HG03095 (cell line): ENCODE measurements at regions not wholly inside any gene's neighbourhood (a gene's known extent, or its start where the extent isn't known, plus 50 kb on each side); places are given as distances from the start of the nearest gene placed in this dataset.
"Not testable (repeated sequence)": the region's sequence is repeated elsewhere in the genome, so short reads cannot be mapped to it uniquely, and the experiment has no call there.

Experiments
- ATAC-seq: cut with Tn5 transposase; IDR thresholded peaks from one replicate; pipeline ENCODE4 v1.9.1; 2021; ENCODE audit warnings: moderate library complexity; ENCODE audit not compliant: unreplicated experiment

- no peak for ATAC-seq
Observed at GRCh38 chr15:66864086-66864830, 162.2 kb downstream of the SMAD6 start.

DNA sequence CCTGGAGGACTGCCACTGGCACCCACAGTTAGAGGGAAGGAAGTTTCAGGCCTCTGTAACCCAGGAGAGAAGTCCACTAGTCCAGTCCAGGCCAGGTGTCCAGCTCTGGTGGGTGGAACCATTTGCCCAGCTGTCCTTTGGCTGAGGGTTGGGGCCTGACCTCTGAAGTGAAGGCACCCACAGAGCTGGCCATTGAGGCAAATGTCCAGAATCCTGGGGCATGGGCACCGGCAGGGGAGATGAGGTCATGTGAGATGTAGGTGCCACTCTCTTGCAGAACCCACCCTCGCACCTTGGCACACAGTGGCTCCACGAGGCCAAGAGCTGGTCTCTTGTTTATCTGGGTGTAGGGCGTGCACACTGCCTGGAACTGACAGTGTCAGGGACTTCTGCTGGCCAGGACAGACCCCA, 162.8 kb downstream of the SMAD6 start:
- no peak for ATAC-seq

GRCh38 chr15:66865622-66866611, 163.9 kb downstream of the SMAD6 start:
- peak; percentile 72 for ATAC-seq

DNA sequence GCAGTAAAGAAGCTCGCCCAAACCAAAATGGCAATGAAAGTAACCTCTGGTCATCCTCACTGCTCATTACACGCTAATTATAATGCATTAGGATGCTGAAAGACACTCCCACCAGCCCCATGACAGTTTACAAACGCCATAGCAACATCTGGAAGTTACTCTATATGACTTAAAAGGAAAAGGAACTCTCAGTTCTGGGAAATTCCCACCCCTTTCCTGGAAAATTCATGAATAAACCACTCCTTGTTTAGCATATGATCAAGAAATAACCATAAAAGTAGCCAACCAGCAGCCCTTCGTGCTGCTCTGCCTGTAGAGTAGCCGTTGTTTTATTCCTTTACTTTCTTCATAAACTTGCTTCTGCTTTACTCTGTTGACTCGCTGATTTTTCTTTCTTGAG, 164.6 kb downstream of the SMAD6 start:
- no peak for ATAC-seq

GRCh38 chr15:66868918-66869317, 166.9 kb downstream of the SMAD6 start:
- no peak for ATAC-seq

GRCh38 chr15:66870880-66871388, 168.9 kb downstream of the SMAD6 start:
- ATAC-seq = no peak

DNA sequence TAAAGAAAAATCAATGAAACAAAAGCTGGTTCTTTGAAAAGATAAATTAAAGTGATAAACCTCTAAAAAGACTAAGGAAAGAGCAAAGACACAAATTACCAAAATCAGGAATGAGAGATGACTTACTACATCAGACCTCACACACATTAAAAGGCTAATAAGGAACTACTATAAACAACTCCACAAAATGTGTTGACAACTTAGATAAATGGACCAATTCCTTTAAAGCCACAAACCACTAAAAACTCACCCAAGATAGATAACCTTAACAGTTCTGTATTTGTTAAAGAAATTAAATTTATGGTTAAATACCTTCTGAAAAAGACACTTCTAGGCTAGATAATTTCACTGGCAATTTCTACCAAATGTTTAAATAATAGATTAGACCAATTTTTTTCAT, 170.4 kb downstream of the SMAD6 start:
- ATAC-seq = no peak

DNA sequence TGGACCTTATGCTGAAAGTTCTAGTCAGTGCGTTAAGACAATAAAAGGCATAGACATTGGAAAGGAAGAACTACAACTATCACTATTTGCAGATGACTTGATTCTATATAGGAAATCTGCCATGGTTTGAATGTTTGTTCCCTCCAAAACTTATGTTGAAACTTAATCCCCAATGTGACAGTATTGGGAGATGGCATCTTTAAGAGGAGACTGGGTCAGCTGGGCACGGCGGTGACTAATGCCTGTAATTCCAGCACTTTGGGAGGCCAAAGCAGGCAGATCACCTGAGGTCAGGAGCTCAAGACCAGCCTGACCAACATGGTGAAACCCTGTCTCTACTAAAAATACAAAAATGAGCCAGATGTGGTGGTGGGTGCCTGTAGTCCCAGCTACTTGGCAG, 171.3 kb downstream of the SMAD6 start:
- ATAC-seq = not testable (repeated sequence)

DNA sequence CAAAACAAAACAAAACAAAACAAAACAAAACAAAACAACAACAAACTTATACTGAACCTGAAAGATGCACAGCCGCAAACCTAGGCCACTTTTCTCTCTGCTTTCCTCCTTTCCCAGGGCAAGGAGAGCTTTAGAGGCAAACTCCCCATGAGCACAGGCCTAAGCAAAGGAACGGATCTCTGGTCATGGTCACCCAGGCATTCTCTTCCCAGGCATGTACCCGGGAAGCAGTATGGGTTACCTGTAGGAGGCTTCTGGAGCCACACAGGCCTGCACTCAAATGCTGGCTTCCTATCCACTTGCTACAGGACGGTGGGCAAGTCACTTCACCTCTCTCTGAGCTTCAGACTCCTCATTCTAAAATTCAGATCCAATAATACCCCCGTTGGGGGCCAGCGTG, 171.8 kb downstream of the SMAD6 start:
- ATAC-seq = no peak

GRCh38 chr15:66875588-66876420, 173.8 kb downstream of the SMAD6 start:
- ATAC-seq = no peak

DNA sequence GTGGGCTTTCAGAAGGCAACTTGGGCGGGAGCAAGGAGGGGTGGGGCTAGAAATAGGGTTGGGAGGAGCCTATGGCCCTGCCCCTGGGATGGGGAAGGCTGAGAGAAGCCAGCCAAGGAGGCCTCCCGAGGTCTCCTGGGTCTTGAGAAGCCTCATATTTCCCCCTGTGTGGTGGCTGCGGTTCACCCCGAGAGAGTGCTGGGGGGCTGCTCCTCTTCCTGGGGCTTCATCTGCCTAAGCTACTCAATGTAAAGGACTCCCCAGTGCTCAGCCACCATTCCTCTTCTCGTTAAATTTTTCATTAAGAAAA, 174.3 kb downstream of the SMAD6 start:
- ATAC-seq = no peak

DNA sequence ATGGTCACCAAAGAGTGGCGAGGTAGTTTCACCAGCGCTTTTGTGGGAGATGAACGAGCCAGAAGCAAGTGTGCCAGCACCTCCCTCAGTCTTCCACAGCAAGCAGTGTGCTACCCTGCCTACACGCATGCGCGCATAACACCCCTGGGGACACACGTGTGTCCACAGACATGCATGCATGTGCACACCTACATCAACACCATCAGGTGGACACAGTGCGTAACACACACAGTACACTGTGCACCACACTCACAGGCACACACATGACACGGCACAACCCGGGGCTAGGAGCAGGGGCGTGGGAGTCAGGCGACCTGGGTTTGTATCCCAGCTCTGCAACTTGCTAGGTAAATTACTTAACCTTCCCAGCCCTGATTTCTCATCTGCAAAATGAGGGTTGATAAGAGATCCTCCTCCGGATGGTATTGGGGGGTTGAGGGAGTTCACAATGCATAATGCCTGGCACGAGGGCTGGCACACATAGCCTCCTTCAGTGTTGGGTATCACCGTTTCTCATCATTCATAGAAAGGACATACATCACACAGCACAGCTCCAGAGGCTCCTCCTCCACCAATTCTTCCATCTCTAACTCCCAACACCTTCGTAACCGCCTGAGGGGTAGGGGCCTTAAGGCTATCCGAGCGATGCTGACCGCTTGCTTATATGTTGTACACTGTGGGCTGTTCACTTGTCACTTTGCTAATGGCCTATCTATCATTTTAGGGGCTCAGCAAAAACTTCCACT, 174.9 kb downstream of the SMAD6 start:
- no peak for ATAC-seq

DNA sequence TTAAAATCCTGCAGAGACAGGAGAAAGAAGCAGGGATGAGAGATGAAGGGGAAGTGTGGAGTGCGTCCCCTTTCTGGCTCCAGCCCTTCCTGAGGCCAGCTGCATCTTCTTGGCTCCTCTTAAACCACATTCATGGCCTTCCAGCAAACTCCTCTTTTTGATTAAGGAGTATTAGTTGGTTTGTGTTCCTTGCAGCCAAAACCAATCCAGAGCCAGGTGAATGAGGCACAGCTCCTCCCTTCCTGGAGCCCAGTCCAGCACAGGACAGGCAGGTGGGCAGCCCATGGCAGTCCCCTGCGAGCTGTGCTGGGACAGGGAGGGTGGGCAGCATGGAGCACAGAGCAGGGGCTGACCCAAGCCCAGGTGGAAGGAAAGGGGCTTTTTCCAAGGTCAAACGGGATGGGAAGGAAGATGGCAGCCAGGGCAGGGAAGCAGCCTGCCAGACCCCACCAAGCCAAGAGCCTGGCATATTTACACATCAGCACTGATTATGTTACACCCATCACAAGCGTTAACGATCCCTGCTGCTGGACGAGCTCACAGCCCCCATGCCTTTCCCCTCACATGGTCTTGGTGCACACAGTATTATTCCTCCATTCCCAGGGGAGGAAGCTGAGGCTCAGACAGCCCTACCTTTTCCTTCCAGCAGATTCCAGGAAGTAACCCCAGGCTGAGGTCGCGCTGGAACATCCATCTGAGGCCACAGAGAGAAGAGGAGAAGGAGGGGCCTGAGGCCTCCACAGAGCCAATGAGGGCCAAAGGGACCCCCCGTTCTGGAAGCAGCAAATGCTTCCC, 175.6 kb downstream of the SMAD6 start:
- no peak for ATAC-seq

GRCh38 chr15:66878761-66879160, 176.7 kb downstream of the SMAD6 start:
- ATAC-seq = no peak

DNA sequence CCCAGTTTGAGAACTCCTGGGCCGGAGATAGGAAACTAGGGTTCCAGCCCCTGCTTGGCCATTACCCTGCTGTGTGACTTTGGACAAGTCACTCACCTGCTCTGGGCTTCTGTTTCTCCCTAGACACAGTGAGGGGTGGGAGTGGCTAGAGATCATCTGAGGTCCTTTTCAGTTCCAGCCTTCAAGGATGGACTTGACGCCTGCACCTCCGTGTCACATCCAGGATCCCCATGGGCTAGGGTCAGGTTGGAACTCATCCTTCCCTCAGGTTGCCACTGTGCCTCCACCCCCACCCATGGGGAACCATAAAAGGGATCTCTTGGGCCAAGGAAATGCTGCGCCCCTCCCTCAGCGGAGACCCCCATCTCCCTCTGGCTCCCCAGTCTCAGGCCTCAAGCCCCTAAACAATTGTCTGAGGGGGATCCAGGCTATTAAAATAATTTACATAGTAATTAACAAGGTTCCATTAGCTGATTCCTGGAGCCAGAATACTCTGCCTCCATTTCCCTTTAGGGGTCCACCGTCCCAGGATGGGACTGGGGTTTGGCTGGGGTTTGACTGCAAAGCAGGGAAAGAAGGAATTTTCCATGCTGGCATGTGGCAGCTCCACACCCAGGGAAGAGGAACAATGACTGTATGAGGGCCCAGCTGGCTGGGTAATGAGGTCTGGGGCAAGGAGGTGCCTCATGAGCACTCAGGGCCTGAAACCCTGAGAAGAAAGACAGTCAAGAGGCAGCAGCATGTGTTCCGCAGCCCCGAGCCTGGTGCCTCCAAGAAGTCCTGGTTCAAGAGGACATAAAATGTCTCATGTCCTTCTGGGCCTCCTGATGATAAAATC, 177.7 kb downstream of the SMAD6 start:
- no peak for ATAC-seq

DNA sequence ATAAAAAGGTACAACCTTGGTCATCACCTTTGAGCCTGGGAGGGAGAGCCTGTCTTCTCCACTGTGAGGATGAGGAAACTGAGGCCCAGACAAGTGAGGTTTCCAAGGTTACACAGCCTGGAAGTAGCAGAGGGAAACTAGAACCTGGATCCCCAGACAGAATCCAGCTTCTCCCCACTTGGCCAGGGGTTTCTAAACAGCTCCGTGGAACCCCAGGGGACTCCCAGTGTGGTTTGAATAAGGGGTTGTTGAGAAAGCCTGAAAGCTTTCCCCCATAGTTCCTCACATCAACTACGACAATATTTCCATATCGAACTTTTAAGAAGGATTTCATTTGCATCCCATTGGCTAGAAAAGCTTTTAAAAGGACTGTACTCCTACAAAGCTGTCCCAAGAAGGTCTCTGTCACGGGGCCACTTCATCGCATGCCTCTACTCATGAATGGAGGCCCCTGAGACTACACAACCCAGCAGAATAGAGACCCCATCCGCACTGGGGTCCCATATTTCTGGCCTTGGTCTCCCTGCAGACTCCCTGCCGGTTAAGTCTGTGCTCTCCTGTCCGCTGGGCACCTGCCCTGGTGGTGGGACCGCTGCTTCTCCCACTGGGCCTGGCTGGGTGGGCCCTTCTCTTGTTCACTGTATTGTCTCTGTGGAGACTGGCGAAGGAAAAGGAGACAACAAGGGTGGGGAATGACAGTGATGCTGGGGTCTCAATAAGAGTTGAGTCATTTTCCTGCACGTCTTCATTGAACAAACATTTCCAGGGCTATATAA, 178.5 kb downstream of the SMAD6 start:
- ATAC-seq = no peak

DNA sequence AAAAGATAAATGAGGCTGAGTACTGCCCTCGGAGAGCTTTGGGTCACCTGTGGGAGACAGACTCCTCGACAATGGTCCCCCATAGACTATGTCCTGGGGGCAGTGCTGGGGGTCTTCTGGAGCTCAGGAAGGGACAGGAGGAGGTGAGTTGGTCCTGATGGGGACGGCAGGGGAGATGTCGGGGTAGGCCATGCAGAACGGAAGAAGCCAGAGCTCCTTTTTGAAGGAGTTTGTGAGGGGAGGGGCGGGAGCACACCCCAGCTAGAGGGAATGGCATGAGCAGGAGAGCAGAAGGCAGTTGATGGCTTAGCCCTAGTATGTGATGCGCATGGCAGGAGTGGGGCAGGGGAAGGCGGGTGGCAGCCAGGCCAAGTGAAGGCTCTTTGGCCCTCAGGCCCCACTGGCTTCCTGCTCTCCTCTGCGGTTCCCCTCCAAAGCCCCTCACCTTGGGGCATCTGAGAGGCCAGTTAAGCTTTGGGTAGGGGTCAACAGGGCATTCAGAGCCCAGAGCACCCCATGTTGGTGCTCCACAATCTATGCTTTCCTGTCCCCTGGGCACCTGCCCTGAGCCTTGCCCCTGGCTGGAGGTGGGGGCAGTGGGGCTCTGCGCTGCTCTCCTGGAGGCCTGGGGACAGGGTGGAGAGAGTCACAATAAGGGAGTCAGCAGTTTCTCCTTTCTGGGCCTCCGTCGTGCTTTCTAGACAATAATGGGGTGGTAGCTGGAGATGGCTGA, 179.3 kb downstream of the SMAD6 start:
- ATAC-seq = no peak
